Effector memory CD4-positive, alpha-beta T cell (primary cell): ENCODE measurements at regions not wholly inside any gene's neighbourhood (a gene's known extent, or its start where the extent isn't known, plus 50 kb on each side); places are given as distances from the start of the nearest gene placed in this dataset.

Experiments used
- DNase-seq, 3 donors: peaks; one replicate each; pipeline ENCODE4 v3.0.0-alpha.2; 2020
- H3K27ac ChIP-seq: 2 replicates; pipeline ENCODE4 v1.7.0; 2013; ENCODE audit warnings: mild to moderate bottlenecking, low read length, moderate library complexity; ENCODE audit not compliant: insufficient read depth, poor library complexity, severe bottlenecking
- H3K27me3 ChIP-seq: replicated peaks from 2 replicates; pipeline ENCODE4 v1.7.0; 2013; ENCODE audit warnings: mild to moderate bottlenecking, low read length; ENCODE audit not compliant: insufficient read depth, control insufficient read depth, poor library complexity, severe bottlenecking
- H3K36me3 ChIP-seq: 2 replicates; pipeline ENCODE4 v1.7.0; 2013; ENCODE audit warnings: mild to moderate bottlenecking, low read length, moderate library complexity; ENCODE audit not compliant: control insufficient read depth, insufficient read depth
- H3K4me1 ChIP-seq: 2 replicates; pipeline ENCODE4 v1.7.0; 2013; ENCODE audit warnings: low read length, mild to moderate bottlenecking; ENCODE audit not compliant: control insufficient read depth, insufficient read depth, poor library complexity, severe bottlenecking
- H3K4me3 ChIP-seq: 2 replicates; pipeline ENCODE4 v1.7.0; 2013; ENCODE audit warnings: low read length, low read depth, mild to moderate bottlenecking; ENCODE audit not compliant: insufficient read depth, poor library complexity, severe bottlenecking
- H3K9me3 ChIP-seq: 2 replicates; pipeline ENCODE4 v1.7.0; 2013; ENCODE audit warnings: mild to moderate bottlenecking, low read length, moderate library complexity; ENCODE audit not compliant: control insufficient read depth

GRCh38 chr6:137781639-137782038 is 85.4 kb upstream of the TNFAIP3 start:
- H3K9me3 ChIP-seq: no peaks in the 10 kb centered on the region
- DNase-seq: no peak
- no peak overlapping the region for H3K4me3 ChIP-seq
- no peaks in the 10 kb centered on the region for H3K4me1 ChIP-seq
- H3K27me3 ChIP-seq: no peaks in the 10 kb centered on the region
- no peak overlapping the region for H3K27ac ChIP-seq
- no peaks in the 10 kb centered on the region for H3K36me3 ChIP-seq

DNA sequence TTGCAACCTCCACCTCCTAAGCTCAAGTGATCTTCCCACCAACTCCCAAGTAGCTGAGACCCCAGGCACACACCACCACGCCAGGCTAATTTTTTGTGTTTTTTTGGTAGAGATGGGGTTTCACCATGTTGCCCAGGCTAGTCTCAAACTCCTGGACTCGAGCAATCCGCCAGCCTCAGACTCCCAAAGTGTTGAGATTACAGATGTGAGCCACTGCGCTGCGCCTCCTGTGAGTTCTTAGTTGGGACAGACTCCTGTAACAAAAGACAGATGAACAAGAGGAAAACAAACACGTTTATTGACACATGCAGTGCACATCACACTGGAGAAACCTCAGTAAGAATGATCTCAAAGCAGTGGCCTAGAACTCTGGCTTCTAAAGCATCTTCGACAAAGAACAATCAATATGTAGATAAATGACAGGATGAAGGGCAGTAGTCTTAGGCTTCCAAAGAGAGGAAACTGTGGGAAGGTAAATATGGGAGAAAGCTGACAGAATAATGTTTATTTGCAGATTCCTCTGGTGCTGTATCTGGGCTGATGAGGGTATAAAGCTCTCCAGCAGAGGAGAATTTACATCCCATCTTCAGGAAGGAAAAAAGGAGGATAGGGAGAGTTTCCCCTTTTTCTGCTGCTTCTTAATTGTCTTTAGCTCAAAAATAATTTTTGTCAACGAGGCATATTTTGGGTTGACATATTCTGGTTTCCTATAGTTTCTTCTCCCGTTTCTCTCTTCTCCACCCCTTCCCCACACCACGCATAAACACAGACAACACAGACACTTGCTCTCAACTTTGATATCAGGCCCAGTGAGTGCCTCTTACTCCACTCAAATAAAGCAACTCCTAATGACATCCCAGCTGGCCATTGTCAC is 84.7 kb upstream of the TNFAIP3 start:
- no peaks in the 10 kb centered on the region for H3K4me1 ChIP-seq
- H3K9me3 ChIP-seq: no peaks in the 10 kb centered on the region
- no peak for DNase-seq
- H3K36me3 ChIP-seq: no peaks in the 10 kb centered on the region
- no peak overlapping the region for H3K27ac ChIP-seq
- no peak overlapping the region for H3K4me3 ChIP-seq
- no peaks in the 10 kb centered on the region for H3K27me3 ChIP-seq

DNA sequence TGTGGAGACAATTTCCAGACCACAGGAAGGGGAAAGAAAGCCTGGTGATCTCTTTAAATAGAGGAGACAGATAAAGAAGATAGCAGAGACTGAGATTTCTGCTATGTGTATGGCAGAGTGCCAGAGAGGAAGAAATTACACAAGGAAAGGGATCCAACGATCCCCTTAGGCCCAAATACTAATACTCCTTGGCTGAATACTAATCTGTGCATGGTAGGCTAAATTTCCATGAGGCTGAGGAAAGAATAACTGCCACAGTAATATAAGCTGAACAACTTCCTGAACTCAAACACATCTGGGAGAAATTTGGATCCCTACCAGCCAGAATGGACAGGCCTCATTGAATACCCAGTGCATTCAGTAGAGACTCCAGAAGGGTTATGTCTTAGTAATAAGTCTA is 83.3 kb upstream of the TNFAIP3 start:
- Histone ChIP-seq H3K4me1 (no peaks in the 10 kb centered on the region), H3K27ac (no peak overlapping the region), H3K9me3 (no peaks in the 10 kb centered on the region), H3K4me3 (no peak overlapping the region), H3K36me3 (no peaks in the 10 kb centered on the region), H3K27me3 (no peaks in the 10 kb centered on the region)
- no peak for DNase-seq

DNA sequence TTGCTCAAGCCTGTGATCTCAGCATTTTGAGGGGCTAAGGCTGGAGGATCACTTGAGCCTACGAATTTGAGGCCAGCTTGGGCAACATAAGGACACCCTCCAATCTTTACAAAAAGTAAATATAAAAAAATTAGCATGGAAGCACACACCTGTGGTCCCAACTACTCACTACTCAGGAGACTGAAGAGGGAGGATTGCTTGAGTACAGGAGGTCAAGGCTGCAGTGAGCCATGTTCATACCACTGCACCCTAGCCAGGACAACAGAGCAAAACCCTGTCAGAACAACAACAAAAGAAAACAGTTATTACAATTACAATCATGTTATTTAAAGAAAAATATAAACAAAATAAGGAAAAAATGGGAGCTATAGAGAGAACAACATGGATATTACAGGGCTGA is 82.5 kb upstream of the TNFAIP3 start:
- DNase-seq: no peak
- H3K27ac ChIP-seq: no peak overlapping the region
- H3K4me1 ChIP-seq: no peaks in the 10 kb centered on the region
- H3K36me3 ChIP-seq: no peaks in the 10 kb centered on the region
- no peak overlapping the region for H3K4me3 ChIP-seq
- no peaks in the 10 kb centered on the region for H3K27me3 ChIP-seq
- H3K9me3 ChIP-seq: no peaks in the 10 kb centered on the region

DNA sequence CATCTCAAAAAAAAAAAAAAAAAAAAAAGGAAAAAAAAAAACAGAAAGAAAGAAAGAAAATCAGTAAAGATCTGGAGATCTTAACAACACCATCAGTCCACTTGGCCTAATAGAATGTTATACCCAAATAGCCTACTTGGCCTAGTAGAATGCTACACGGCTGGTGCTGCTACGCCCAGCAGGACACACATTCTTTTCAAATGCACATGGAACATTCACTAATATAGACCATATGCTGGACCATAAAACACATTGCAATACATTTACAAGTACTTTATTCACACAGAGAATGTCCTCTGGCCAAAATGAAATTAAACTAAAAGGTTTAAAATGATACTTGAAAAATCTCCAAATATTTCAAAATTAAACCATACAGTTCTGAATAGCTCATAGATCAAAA is 80.0 kb upstream of the TNFAIP3 start:
- no peaks in the 10 kb centered on the region for H3K9me3 ChIP-seq
- no peaks in the 10 kb centered on the region for H3K36me3 ChIP-seq
- no peak for DNase-seq
- H3K4me1 ChIP-seq: peaks cover 17% of the 10 kb centered on the region
- no peaks in the 10 kb centered on the region for H3K27me3 ChIP-seq
- no peak overlapping the region for H3K27ac ChIP-seq
- H3K4me3 ChIP-seq: no peak overlapping the region

DNA sequence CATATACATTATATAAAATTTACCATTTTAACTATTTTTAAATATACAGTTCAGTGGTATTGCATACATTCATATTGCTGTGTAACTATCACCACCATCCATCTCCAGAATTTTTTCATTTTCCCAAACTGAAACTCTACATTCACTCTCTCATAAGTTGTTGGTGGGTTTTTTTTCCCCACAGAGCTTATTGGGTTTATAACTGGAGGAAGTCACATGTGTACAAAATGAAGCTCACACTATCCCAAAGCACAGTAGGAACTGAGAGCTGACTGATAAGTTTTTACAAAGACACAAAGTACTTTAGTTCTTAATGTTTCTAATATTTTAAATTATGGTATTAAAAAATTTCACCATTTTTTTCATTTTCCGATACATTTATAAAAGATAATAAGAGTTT is 78.8 kb upstream of the TNFAIP3 start:
- Histone ChIP-seq H3K4me3 (no peak overlapping the region), H3K9me3 (no peaks in the 10 kb centered on the region), H3K36me3 (no peaks in the 10 kb centered on the region), H3K27me3 (no peaks in the 10 kb centered on the region), H3K4me1 (peaks cover 17% of the 10 kb centered on the region), H3K27ac (no peak overlapping the region)
- no peak for DNase-seq

DNA sequence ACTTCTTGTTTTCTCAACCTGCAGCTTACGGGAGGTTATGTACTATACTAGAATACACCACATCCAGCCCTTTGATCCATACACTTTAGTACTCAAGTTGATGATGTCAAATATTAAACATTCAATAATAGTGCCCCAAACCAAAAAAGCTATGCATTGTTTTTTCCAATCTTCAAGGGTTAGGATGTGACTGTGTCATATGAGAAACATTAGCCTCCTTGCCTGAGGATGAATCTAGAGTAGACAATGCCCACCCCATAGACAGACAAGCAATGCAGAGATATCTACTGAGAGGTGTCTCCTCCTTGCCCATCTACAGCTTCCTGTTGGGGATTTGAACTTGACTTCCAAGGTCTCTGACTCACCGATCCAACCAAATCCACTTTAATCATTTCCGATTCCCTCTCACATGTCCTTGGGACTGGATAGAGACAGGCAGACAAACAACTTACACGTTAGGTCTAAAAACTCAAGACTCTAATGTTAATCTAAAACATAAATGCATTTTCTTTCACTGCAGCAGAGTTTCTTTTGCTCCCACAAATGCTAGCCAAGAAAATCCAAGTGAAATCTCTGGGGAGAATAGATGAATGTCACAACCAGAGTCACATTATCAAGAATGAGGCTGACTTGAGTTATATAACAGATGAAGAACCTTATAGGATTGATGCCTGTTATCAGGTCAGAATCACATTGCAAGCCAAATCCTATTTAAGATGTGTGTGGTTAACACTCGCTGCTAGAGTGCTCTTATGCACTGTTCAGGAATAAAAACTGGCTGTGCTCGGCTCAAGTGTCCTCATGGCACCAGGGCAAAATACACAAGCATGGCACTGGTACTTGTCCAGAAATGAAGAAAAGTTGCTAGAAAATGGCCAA is 75.5 kb upstream of the TNFAIP3 start:
- H3K4me1 ChIP-seq: peaks cover 23% of the 10 kb centered on the region
- no peak for DNase-seq
- H3K4me3 ChIP-seq: no peak overlapping the region
- H3K36me3 ChIP-seq: no peaks in the 10 kb centered on the region
- H3K9me3 ChIP-seq: no peaks in the 10 kb centered on the region
- no peaks in the 10 kb centered on the region for H3K27me3 ChIP-seq
- no peak overlapping the region for H3K27ac ChIP-seq

DNA sequence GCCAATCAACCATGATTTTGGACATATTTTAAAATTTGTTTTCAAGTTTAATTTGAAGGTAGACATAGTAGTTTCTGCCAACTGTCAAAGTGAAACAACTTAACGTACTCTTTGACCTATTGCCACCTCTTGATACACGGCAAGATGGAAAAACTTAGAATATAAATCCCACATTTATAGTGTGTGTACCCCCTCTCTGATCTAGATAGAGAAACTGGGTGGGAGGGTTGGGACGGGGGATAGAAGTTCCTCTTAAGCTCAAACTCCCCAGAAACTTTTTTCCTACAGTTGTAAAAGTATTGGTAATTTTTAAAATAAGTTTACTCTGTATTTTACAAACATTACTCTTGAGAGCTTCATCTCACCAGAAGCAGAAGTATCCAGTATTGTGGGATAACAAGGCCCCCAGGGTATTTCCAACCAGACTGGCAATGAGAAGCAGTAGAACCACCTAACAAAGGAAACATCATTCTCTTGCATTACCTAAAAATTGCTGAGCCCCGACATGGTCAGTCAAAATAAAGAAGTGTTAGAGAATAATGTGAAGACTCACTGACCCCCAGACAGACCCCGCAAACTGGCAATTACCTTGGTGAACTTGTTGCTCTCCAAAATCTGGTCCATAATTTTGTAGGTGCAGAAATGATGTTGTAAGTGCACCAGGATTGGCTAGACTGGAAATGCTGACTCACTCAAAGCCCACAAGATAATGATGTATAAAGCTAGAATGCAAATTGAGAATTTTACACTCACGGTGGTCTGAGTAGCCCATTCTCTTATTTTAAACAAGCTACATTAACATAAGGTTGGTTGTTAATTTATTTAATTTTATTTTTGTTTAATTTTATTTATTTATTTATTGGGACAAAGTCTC is 74.7 kb upstream of the TNFAIP3 start:
- H3K4me1 ChIP-seq: peaks cover 23% of the 10 kb centered on the region
- no peaks in the 10 kb centered on the region for H3K9me3 ChIP-seq
- H3K27ac ChIP-seq: no peak overlapping the region
- H3K36me3 ChIP-seq: no peaks in the 10 kb centered on the region
- no peaks in the 10 kb centered on the region for H3K27me3 ChIP-seq
- no peak for DNase-seq
- no peak overlapping the region for H3K4me3 ChIP-seq

GRCh38 chr6:137793805-137794515 is 73.1 kb upstream of the TNFAIP3 start:
- H3K4me1 ChIP-seq: peaks cover 29% of the 10 kb centered on the region
- H3K27me3 ChIP-seq: no peaks in the 10 kb centered on the region
- H3K4me3 ChIP-seq: no peak overlapping the region
- H3K27ac ChIP-seq: no peak overlapping the region
- DNase-seq: no peak
- no peaks in the 10 kb centered on the region for H3K36me3 ChIP-seq
- no peaks in the 10 kb centered on the region for H3K9me3 ChIP-seq
